CD4-positive, alpha-beta T cell treated with Interleukin-15 for 1 hour (primary cell): ENCODE measurements at regions not wholly inside any gene's neighbourhood (a gene's known extent, or its start where the extent isn't known, plus 50 kb on each side); places are given as distances from the start of the nearest gene placed in this dataset.

Experiments used
- DNase-seq: peaks from one replicate; pipeline ENCODE4 v3.0.0-alpha.2; 2020

DNA sequence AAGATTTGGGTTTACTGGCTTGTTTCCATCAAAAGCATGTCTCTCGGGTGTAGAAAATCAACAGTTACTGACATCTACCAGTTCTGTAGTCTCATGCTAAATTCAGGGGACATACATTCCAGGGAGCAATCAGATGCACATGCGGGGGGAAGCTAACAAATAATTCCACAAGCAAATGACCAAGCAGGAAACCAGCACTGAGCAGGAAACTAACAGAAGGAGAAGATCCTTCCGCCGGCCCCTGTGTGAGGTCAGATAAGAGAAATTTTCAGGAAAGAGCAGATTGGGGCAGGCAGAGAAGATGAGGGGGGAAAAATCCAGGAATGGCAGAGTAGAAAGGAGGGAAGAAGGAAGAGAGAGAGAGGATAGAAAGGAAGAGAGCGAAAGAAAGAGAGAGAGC lies 127.6 kb upstream of the TMCC3 start:
- DNase-seq: no peak

DNA sequence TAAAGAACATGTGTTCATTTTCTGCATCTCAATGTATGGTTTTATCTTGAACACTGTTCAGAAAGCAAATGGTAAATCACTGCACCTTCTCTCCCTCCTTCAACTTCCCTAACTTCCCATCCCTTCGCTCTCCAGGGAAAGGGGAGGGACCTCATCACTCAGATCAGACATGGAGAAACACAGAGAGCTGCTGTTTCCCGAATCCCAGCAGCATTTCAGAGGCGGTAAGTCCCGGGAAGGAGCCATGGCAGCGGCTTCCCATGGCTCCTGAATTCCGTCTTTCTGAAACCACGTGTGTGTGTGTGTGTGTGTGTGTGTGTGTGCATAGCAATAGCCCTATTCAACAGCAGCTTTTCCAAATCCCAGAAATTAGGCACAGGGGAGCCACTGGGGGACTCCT lies 125.4 kb upstream of the TMCC3 start:
- DNase-seq: no peak

DNA sequence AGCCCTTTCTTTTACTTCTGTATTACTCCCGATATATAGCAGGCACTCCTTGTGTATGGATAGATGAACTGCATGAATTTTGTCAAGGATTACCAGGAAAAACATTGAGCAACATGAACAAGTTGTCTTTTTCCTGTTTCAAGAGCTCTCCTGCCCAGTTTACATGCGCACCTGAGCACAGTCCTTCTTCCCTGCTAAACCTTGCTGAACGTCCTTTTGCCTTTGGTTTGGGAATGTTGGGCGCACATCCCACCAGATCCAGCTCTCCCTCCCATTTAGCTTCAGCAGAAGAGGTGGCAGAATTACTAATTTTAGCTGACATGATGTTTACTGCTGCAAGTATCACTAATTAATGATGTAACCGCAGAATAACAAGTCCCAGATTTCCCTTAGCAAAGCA lies 121.4 kb upstream of the TMCC3 start:
- DNase-seq: no peak

DNA sequence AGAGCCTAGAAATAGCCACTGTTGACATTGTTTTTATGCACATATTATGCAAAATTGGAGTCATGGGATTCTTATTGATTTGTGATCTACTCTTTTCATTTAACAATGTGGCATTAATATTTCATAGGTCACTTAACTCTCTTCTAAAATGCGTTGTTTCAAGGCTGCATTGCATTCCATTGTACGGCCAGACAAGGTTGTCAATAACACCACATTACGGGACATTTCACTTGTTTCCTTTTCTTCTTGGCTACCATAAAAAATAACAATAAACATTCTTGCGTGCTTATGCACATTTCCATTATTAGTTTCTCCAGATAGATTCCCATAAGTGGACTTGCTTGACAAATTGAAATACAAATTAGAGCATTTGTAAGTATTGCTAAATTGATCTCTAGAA lies 120.8 kb upstream of the TMCC3 start:
- no peak for DNase-seq

DNA sequence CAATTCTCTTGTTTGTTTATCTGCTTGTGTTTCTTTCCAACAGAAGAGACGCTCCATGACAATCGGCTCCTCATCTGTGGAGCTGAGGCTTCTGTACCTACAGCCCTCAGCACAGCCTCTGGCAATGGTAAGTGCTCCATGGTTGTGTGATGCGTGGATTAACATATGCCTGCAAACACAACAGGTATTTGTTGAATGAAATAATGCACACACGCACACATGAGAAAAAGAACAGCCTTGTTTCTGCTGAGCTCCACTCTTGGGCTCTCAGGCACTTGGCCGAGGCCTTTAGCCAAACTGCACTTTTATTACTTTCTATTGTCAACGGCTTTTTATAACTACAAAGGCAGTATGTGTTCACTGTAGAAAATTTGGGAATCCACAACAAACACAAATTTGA lies 120.4 kb upstream of the TMCC3 start:
- DNase-seq: no peak

DNA sequence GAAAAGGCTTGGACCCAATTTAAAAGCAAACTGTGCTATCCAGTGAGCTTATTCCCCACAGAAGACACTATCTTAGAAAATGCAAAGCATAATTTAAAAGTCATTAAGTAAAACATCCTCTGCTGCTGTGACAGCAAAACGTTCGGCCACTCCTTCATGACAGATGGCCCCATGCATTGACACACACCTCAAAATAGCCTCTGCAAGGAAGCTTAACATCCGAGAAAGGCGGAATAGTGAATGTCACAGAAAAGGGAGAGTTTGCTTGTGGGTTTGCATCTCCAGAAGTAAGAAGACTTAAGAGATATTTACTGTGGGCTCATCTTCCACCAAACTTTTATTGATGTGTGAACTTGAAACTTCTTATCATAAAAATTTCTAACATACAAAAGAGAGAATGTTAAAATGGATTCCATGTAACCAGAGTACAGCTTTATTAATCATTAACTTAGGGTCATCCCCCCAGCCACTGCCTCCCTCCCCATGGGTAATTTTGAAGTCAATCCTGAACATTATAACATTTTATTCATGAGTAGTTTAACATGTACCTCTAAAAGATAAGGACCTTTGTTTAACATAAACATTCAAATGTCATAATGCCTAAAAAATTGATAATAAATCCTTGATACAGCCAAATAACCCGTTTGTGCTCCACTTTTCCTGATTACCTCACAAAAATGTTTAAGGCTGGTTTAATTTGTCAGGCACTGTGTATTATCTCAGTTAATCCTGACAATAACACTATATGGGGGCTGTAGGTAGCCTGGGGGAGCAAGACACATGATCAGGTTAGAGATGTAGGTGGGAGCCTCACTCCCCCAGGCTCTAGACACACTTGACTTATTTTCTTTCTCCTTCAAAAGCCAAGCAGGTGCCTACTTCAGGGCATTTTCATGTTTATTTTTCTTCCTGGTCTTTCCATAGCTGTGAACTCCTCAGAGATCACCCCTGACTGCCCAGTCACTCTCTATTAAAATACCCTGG lies 119.7 kb upstream of the TMCC3 start:
- DNase-seq: no peak

DNA sequence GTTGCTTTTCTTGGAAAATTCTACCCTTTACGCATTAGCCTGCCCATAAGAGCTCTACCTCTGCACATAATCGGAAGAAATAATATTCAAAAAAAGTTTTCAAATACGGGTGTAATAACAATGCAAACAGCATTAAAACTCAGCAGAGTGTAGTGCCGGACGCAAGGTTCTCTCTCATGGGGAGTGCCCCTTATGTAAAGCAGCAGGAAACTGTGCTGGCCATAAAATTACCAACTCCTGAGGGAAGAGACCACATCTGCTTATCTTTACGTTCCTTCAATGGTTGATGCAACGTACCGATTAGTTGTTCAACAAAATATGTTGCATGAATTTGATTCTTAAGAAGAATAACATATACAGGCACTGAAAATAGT lies 118.7 kb upstream of the TMCC3 start:
- peak; percentile 29 for DNase-seq

DNA sequence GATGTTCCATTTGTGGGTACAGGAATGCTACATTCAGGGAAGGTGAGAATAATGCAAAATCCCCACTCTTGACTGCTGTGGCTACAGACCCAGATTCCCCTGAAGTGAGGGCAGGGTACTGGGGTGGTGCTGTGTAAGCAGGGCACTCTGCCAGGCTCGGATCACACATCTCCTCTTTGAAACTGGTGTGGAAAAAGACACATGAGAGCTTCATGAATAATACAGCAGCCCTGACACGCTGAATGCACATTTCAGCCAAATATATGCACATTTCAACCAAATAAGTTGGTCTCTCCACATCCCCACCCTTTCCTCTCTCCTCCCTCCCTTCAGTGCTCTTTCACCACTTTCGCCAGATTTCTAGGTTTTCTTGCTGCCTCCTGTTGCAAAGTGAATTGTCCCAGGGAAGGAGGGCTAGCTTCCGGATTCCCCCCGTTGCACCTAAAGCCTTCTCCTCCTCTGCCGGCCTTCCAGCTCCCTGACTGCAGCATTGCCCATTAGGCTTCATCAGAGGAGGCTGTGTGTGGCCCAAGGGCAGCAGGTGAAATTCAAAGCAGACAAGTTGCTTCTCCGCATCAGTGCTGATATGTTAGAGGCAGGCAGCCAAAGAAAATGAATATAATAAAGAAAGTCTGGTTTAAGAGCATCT lies 118.2 kb upstream of the TMCC3 start:
- DNase-seq: no peak

DNA sequence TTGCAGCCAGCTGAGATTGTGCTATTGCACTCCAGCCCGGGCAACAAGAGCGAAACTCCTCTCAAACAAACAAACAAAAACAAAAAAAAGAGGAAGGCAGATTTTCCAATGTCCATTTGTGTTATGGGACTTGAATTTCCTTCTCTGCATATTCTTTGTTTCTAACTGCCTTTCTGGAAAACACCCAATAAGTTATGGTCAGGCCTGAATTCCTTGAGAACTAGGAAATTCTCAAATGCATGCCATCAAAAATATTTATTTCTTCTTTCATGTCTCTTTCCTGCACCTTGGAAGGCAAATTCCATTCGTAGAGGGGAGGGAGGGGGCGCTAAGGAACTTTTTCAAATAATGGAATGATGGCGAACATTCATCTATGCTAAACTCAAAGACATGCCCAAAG lies 117.6 kb upstream of the TMCC3 start:
- DNase-seq: no peak

DNA sequence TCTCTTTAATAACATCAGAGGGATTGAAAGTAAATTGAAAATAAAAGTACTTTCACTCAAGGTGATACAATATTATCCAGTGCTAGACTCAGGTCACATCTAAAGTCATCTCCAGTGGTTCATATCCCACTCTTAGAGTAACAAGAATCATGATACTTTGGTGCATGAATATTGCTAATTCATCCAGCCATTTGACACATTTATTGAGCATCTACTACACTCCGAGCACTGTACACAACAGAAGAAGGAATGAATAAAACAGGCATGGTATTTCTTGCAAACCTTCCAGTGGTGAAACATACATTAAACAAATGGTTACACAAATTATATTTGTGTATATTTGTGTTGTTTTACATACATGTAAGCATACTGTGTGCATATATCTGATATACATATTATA lies 116.0 kb upstream of the TMCC3 start:
- no peak for DNase-seq

DNA sequence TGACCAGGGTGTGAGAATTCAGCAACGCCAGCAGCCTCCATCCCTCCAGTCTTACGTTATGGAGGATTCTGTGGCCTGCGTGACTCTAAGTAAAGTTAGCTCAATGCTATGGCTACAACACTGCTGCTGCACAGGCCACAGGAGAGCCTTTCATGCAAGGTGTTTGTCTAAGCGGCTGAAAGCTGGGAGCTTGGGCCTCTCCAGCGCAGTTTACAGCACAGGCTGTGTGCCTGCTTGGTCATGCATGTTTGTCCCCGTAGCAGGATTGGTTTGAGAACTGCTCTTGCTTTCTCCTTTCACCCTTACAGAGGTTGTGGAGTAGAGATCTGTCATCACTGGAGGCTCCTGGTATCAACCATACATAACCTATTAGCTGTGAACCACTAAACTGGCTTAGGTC lies 113.1 kb upstream of the TMCC3 start:
- DNase-seq: no peak

DNA sequence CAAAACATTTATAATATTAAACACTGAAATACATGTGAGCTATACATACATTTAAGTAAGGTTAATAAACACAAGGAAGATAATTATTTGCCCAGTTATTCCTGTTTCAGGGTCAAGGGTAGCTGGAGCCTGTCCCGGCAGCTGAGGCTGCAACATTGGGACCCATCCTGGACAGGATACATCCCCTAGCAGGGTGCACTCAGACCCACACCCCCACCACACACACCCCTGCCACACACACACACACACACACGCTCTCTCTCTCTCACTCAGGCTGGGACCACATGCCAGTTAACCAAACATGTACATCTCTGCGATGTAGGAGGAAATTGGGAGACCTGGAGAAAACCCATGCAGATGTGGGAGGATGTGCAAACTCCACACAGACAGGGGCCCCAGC lies 112.6 kb upstream of the TMCC3 start:
- DNase-seq: no peak

DNA sequence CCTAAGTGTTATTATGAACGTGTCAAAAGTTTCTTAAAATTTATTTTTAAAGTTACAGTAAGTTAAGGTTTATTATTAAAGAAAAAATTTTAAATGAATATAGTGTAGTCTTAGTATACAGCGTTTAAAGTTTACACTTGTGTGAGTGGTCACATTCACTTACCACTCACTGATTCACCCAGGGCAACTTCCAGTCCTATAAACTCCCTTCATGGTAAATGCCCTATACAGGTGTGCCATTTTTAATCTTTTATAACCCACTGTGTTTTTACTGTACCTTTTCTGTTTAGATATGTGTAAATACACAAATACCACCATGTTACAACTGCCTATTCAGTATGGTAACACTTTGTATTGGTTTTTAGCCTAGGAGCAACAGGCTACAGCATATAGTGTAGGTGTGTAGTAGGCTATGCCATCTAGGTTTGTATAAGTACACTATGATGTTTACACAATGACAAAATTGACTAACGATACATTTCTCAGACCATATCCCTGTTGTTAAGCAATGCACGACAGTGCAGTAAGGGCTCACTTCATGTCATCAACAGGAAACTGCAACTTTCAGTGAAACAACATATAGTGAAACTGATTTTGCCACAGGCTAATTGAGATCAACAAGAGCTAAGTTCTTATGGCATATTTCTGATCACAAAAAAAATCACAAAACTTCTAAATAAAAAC lies 112.0 kb upstream of the TMCC3 start:
- no peak for DNase-seq

DNA sequence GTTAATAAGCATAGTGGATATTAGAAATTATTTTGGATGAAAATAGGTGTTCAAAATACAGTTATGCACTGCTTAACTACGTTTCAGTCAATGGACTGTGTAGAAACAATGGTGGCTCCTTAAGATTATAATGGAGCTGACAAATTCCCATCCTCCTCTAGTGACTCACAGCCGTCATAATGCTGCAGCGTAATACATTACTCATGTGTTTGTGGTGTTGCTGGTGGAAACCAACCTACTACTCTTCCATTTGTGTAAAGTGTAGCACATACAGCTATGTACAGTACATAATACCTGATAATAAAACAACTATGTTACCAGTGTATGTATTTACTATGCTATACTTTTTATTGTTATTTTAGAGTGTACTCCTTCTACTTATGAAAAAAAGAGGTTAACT lies 111.2 kb upstream of the TMCC3 start:
- no peak for DNase-seq

DNA sequence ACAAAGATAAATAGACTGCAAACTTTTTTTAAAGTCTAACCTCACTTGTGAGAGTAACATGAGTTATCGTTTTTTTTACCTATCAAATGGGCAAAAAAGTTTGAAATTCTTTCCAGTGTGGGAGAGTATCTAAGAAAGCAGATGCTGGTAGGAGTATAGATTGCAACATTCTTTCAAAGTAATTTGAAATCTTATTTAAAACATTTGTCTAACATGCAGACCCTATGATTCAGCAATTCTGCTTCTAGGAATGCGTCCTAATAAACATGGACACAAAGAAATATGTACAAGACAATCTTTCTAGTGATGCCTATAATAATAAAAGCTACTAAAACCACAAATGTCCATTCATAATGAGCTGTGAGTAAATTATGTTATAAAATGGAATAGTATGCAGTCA lies 110.4 kb upstream of the TMCC3 start:
- no peak for DNase-seq

DNA sequence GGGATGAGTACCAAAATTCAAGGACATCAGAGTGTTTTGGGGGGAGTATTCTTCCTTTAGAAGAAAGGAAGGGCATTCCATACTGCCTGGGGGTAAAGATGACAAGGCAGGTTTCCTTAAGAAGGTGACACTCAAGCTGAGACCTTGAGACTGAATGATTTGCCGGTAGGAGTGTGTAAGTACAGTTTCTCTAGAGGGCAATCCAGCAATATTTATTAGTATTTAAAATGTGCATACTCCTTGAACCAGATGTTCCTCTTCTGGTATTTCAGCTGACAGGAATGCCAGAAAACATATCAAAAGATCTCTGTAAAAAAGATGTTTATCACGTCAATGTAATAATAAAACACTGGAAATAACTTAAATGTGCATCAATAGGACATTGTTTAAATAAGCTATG lies 106.4 kb upstream of the TMCC3 start:
- no peak for DNase-seq

DNA sequence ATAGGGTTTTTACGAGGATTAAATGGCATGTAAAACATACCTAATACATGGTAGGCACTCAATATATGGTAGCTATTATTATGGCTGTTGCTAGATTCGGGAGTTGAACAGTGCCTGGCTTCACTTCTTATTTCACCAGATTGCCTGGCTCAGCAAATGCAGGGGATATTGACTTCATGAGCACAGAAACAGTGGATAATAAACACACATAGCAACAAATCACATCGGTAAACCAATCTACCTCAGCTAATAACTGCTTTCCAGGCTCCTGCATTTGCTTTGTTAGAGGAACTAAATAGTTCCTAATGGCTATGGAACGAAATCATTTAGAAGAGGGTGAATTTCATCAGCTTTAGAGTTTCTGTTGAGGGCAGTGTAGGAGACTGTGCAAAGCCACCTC lies 105.2 kb upstream of the TMCC3 start:
- no peak for DNase-seq

DNA sequence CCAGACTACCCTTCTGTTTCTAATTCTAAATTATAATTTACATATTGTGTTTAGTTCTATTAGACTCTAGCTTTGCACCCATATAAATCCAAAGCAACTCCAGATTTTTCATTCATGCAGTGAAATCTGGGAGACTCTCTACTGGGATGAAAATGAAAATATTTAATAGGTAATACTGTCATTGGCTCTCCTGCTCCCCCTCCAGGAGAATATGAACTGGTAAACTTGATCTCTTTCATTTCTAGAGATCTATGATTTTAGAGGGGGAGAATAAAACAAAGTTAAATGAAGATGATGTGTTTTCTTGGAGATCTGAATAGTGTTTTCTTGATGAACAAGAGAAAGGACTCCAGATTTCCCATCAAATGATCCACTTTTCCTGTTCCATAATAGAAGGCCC lies 104.3 kb upstream of the TMCC3 start:
- no peak for DNase-seq

DNA sequence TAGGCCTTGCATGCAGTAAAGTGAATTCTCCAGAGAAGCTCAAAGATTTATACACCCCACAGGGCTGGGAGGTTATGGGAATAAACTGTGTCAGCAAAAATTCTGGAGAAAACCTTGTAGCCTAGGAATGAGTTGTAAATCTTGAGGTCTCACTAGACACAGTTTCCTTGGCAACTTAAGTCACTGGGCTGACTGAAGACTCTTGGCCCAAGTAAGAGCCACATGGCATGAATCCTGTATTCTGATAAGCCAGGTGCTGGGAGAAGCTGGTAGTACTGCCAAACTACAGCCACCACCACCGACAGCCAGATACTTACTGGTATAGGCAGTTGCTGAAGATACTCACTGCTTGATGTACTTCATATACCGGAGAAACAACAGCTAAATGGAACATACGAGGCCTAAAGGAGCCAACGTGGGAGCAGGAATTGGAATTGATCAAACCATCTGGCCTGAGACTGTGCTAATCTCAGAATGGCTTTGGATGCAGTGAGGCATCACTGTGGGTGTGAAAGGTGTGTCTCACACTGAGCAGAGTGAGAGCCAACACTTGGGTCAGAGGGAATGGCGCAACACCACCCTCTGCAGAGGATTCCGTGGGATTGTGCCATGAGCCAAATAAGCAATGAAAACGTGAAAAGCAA lies 102.8 kb upstream of the TMCC3 start:
- DNase-seq: no peak

DNA sequence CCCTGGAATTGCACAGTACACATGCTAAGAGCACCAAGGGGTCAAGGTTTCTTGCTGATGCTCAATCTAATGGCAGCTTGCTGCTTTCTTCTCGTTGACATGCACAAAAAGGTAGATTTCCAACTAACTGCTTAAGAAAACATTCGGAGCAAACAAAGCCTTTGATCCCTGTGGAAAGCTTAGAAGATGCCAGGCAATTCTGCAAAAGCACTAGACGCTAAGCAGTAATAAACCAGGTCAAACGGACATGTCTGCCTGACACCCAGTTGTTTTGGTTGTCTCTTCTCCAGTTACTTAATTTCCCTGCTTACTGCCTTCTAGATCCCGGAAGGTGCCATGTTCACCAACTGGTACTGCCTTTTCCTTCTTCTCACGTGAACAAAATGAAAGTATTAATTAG lies 100.5 kb upstream of the TMCC3 start:
- DNase-seq: no peak

DNA sequence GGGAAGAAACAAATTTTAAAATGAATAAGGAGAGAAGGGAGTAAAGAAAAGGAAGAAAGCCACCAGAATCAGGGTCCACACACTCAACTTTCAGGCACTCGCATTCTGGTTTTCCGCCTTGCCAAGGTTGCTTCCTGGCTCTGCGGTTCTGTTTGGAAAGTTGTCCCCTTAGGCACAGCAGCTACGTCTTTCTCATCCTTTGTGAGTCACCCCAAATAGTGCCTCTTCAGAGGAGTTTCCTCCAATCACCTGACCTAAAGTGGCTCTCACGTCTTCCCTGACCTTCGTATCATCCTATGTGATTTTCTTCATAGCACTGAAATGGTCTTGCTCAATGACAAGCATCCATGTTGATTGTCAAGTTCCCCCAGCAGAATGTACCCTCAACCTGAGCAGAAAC lies 99.5 kb upstream of the TMCC3 start:
- DNase-seq: no peak

DNA sequence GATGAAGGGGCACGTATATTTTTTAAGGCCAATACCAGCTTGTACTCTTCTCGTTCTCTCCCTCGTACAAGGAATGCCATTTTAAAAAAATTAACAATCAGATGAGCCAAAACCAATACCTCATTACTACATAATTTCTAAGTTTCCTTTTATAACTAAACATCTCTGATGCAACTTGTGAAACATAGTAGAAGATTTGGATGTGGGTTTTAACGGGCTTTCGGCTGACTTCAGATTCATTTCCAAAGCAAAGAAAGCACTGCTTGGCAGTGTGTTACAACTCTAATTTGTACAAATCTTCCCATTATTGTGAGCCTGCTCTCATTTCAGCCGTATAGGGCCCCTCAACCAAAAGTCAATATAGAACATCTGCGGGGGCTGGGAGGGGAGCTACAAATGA lies 99.1 kb upstream of the TMCC3 start:
- DNase-seq: no peak

DNA sequence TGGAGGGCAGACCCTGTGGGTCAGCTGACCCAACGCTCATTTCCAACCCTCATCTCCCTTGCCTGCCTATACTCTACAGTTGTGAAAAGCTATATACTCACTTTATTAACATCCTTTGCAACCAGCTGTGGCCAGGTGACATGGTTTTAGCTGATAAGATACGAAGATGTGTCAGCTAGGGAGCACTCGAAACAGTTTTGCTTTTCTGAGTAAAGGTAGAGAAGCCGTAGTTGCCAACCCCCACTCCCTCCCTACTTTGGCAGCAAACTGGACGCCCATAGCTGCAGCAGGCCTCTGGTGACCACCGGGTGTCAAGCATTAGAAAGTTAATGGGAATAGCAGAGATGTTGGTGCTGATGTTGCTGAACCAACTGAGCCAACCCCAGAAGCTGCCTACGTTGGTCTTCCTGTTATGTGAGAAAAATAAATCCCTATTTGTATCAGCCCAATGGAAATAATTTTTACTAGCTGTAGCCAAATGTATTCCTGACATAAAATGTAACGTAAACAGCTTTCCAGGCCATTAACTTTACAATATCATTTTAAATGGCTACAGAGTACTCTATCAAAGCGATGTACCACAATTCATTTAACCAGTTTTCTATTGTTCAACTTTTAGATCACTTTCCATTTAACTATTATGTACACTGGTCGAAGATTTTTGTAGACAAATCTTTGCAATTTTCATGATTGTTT lies 98.5 kb upstream of the TMCC3 start:
- DNase-seq: no peak
